HG02610 (cell line): ENCODE measurements at regions not wholly inside any gene's neighbourhood (a gene's known extent, or its start where the extent isn't known, plus 50 kb on each side); places are given as distances from the start of the nearest gene placed in this dataset.
A peak's percentile ranks its signal among the peaks of the same experiment; 100 is the strongest.

Experiments
- ATAC-seq: cut with Tn5 transposase; IDR thresholded peaks from one replicate; pipeline ENCODE4 v1.9.1; 2021; ENCODE audit warnings: mild to moderate bottlenecking, moderate library complexity; ENCODE audit not compliant: unreplicated experiment

GRCh38 chr4:63817196-63817865, 591.9 kb downstream of the TECRL start:
- no peak for ATAC-seq

- ATAC-seq, result no peak
Measured at GRCh38 chr4:63814171-63814964, 594.9 kb downstream of the TECRL start.

- ATAC-seq, result no peak
Measured at GRCh38 chr4:63799166-63799565, 610.1 kb downstream of the TECRL start.

- no peak for ATAC-seq
Measured at GRCh38 chr4:63795301-63795700, 613.9 kb downstream of the TECRL start.

DNA sequence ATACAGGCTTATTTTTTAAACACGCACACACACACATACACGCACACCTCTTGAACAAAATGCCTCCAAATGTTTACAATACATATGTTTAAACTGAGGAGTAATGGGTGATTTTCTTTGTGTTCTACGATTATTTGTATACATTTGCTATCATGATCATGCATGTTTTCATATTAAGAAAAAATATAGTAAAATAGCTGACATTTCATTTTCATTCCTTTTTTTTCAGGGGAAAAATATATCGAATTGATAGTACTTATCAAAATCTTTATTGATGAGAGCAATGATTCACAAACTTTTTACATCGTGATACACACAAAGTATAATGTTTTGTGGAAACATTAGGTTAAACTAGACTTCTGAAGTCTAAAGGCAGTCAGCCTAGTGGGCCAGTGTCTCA, 618.9 kb downstream of the TECRL start:
- no peak for ATAC-seq

GRCh38 chr4:63788271-63788670, 621.0 kb downstream of the TECRL start:
- no peak for ATAC-seq

DNA sequence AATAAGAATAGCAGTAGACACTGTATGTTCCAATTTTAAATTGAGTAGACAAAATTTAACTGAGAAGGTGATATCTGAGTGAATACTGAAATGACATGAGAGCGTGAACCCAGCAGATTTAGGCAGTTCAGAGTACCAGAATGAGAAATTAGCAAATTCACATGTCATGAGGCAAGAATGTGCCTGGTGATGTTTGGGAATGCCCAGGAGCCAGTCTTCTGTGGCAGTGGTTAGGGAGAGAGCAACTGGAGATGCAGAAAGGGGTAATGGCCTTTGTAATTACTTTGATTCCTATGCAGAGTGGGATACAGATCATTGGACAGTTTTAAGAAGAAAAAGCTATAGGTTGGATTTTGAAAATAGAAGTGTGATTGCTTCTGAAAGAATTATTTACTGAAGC, 621.9 kb downstream of the TECRL start:
- no peak for ATAC-seq

- no peak for ATAC-seq
Measured at GRCh38 chr4:63786171-63786570, 623.1 kb downstream of the TECRL start.

DNA sequence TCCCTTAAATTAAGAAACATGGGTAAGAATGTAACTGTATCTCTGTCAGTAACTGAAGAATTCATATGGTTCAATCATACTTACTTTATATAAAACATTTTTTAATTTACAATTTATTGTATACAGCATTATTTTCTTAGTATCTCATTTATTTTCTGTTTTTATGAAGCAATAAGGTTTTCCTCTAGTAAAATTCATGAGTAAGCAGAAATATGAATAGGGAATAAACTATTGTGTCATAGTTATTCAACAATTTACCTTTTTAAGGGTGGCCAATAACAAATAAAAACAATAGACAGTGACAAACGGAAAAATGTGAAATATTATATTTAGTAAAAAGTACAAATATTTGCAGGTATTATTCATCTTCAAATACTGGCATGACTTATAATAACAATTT, 624.4 kb downstream of the TECRL start:
- ATAC-seq, result no peak

DNA sequence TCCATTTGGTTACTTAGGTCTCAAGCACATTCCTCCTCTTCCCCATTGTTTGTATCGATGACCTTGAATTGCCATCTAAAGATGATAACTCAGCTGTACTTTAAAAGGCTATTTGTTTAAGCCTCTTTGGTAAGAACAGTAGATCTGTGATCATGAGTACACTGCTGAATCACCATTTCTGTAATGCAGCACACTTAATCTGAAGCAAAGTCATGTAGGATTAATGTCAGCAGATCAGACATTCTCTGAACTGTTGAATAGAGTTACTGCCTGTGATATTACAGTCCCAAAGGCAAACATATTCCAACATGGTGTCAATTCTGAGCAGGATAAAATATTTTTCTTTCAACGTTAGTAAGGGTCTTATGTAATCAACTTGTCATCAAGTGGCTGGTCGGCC, 631.6 kb downstream of the TECRL start:
- ATAC-seq, result no peak

- ATAC-seq, result no peak
Measured at GRCh38 chr4:63764400-63764799, 644.9 kb downstream of the TECRL start.

- ATAC-seq, result no peak
Measured at GRCh38 chr4:63757929-63758328, 651.3 kb downstream of the TECRL start.

DNA sequence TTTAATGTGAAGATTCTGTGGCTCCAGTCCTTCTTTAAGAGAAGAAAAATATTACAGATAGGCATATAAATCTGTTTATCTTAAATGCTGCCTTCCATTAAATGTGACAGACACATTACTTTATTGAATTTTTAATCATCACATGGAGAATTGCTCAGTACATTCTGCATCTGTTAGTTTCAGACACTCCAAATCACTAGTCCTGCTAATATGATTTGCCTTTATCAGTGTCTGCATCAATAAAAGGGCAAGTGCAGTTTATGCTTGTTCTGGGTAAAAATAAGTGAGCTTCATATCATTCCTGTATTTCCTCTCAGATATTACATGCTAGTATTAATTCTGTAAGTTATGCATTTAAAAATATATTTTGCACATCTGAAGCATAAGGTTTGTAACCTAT, 666.4 kb downstream of the TECRL start:
- ATAC-seq, result no peak

GRCh38 chr4:63729519-63729918, 679.7 kb downstream of the TECRL start:
- no peak for ATAC-seq

- ATAC-seq, result no peak
Measured at GRCh38 chr4:63728480-63729177, 680.6 kb downstream of the TECRL start.

DNA sequence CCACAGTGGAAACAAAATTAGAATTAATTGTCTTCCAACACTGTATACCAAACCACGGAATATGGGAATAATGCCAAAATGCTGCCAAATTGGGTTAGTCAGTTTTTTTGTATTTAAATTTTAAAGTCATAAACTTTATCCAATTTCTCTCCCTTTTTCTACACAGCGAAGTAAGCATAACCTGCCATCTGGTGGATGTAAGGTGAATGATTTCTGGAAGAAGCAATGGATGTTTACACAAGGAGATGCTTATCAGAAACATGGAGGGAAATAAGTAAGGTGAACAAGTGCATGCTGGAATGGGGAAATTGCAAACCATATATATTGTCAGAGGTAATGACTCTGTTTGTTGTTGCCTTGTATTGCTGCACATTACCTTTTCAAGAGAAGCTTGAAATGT, 691.9 kb downstream of the TECRL start:
- ATAC-seq, result no peak

DNA sequence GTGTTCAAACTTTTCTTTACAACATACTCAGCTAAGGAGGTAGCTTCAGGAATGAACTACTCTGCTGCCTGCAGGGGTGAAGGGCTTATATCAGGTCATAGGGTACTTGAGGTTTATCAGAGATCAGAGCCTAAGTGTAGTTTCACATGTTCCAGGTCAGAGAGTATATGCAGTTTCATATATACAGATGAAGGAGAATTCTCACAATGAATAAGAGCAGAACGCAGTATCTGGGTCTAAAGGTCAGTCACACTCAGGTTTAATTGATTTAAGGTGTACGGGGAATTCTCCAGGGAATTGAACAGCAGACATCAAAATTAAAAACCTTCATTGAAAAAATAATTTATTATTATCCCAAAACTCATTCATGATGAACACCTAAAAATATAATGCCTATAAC, 700.6 kb downstream of the TECRL start:
- ATAC-seq, result no peak

- no peak for ATAC-seq
Measured at GRCh38 chr4:63700569-63700968, 708.7 kb downstream of the TECRL start.

- no peak for ATAC-seq
Measured at GRCh38 chr4:63693321-63693720, 715.9 kb downstream of the TECRL start.

GRCh38 chr4:63678358-63678931, 730.8 kb downstream of the TECRL start:
- no peak for ATAC-seq

DNA sequence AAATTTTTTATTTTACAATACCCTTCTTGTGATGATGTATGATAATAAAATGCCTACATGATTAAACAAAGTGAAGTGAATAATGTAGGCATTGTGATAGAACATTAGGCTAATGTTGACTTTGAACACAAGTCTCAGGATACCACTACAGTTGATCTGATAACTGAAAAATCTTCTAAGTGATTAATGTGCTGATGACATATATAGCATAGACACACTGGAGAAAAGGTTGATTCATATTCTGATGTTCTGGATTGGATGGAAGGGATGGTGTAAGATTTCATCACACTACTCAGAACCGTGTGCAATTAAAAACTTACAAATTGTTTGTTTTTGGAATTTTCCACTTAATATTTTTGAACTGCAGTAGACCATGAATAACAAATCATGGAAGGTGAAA, 738.5 kb downstream of the TECRL start:
- ATAC-seq, result no peak

- peak; percentile 95 for ATAC-seq
Measured at GRCh38 chr4:63663870-63664269, 745.4 kb downstream of the TECRL start.
